Muscle of back (tissue), 3 donors: ENCODE measurements at regions not wholly inside any gene's neighbourhood (a gene's known extent, or its start where the extent isn't known, plus 50 kb on each side); places are given as distances from the start of the nearest gene placed in this dataset.
A peak's percentile ranks its signal among the peaks of the same experiment; 100 is the strongest.
"Not testable (repeated sequence)": the region's sequence is repeated elsewhere in the genome, so short reads cannot be mapped to it uniquely, and the experiment has no call there.

Experiments
- DNase-seq, 3 donors: peaks; one replicate each; pipeline versions ENCODE4 v3.0.0 to v3.0.0-alpha.2; 2013

- DNase-seq, result not testable (repeated sequence)
These were observed 107.4 kb downstream of the RTP4 start for GRCh38 chr3:187475613-187476012.

GRCh38 chr3:187473778-187474406, 105.7 kb downstream of the RTP4 start:
- DNase-seq, result no peak

GRCh38 chr3:187466306-187466705, 98.1 kb downstream of the RTP4 start:
- DNase-seq, result not testable (repeated sequence)

- DNase-seq, result no peak
These were observed 97.3 kb downstream of the RTP4 start for GRCh38 chr3:187465503-187465902.

- DNase-seq, result no peak
These were observed 96.5 kb downstream of the RTP4 start for GRCh38 chr3:187464682-187465081.

- no peak for DNase-seq
These were observed 90.7 kb downstream of the RTP4 start for GRCh38 chr3:187458921-187459320.

GRCh38 chr3:187458383-187458782, 90.2 kb downstream of the RTP4 start:
- DNase-seq, result no peak

GRCh38 chr3:187456250-187456649, 88.1 kb downstream of the RTP4 start:
- peak; percentile 7 to 62 (median 22) for DNase-seq

GRCh38 chr3:187454085-187454815, 86.1 kb downstream of the RTP4 start:
- no peak for DNase-seq

GRCh38 chr3:187450431-187451190, 82.4 kb downstream of the RTP4 start:
- no peak for DNase-seq

GRCh38 chr3:187448674-187449073, 80.5 kb downstream of the RTP4 start:
- DNase-seq, result no peak

GRCh38 chr3:187447737-187448136, 79.6 kb downstream of the RTP4 start:
- DNase-seq, result no peak

GRCh38 chr3:187445356-187445755, 77.2 kb downstream of the RTP4 start:
- no peak for DNase-seq

GRCh38 chr3:187434524-187434923, 66.3 kb downstream of the RTP4 start:
- no peak for DNase-seq

- no peak for DNase-seq
These were observed 62.4 kb downstream of the RTP4 start for GRCh38 chr3:187430576-187430975.
